A172 (cell line): ENCODE measurements at regions not wholly inside any gene's neighbourhood (a gene's known extent, or its start where the extent isn't known, plus 50 kb on each side); places are given as distances from the start of the nearest gene placed in this dataset.

Experiments
- DNase-seq: peaks from one replicate; pipeline ENCODE4 v3.0.0-alpha.2; 2015; ENCODE audit warnings: low spot score

DNA sequence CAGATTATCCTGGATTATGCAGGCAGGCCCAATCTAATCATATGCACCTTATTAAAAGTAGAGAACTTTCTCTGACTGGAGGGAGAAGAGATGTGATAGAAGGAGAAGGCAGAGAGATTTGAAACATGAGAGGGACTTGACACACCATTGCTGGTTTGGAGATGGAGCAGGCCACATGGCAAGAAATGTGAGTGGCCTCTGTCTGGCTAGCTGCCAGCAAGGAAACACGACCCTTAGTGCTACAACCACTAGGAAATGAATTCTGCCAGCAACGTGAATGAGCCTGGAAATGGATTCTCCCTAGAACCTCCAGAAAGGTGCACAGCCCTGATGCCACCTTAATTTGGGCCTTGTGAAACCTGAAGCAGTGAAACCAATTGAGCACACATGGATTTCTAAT is 79.5 kb upstream of the MBNL3 start:
- no peak for DNase-seq

DNA sequence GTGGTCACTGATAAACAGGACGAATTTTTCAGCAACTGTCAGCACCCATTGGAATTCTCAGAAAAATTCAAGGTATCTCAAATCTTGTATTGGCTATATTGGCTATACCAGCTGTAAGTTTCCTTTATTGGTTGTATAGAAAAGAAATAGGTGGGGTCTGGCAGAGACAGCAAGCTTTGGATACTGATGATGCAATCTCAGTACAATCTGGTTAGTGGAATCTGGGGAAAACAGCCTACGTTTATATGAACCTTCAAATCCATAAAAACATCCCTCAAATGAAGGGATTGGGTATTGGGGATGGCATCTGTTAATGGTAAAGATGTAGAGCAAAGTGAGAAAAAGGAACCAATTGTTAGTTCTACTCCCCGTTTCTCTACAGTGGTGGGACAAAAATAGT is 76.4 kb upstream of the MBNL3 start:
- DNase-seq, result no peak

DNA sequence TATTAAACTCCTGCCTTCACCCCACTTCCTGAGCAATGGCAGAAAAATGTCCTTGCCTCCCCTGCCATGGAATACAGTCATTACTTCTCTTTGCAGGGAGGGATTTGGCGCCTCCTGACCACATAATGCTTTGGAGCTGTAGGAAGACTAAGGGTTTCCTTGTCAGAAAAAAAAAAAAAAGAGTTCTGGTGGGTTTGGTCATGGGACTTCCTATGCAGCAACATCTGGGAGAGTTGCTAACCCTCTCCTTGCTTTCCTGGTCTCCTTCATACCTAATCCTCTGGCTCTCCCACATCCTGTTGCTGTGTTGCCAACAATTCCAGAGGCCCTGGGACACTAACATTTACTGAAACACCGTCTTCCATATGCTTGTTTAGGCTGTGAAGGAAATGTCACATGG is 75.1 kb upstream of the MBNL3 start:
- peak; percentile 0 for DNase-seq

DNA sequence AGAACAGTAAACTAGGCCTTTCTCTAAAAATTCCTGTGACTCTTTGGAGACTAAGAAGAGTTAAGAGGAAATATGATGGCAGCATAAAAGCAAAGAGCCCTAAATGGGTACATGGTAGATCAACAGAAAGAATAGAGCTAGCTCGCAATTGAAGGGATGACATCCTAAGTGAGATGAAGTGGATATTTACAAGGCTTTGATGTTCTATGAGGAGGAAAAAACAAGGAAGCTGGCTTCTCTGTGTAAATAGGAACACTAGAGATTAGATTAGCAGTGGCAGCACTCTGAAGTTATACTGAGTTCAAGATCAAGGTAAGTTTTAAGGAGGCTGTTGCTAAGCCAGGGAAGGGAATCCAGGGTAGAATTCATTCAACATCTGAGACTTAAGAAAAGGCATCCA is 73.1 kb upstream of the MBNL3 start:
- DNase-seq, result no peak

DNA sequence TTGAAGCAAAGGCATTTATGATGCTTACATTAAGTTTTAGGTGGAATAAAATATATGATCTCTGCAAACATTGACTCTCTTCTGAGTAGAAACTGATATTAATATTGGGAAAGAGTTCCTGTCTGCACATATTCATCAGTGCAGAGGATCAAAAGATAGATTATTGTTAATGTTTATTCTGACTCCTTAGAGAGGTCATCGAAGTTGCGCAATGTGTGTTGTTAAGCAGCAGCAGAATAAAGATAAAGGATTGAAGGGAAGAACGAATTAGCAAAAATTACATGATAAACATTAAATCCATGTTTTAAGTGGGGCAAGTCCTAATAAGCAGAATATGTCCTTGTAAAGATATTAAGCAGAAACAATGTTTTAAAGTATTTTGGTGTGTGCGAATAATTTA is 72.6 kb upstream of the MBNL3 start:
- DNase-seq, result no peak

DNA sequence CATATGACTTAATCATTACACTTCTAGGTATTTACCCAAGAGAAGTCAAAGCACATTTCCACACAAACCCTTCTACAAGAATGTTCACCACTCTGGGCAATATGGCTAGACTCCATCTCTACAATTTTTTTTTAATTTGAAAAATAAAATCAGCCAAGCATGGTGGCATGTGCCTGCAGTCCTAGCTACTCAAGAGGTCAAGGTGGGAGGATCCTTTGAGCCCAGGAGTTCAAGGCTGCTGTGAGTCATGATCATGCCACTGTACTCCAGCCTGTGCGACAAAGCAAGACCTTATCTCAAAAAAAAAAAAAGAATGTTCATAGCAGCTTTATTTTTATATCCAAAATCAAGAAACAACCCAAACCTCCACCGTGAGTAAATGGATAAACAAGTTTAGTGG is 70.3 kb upstream of the MBNL3 start:
- DNase-seq, result no peak

DNA sequence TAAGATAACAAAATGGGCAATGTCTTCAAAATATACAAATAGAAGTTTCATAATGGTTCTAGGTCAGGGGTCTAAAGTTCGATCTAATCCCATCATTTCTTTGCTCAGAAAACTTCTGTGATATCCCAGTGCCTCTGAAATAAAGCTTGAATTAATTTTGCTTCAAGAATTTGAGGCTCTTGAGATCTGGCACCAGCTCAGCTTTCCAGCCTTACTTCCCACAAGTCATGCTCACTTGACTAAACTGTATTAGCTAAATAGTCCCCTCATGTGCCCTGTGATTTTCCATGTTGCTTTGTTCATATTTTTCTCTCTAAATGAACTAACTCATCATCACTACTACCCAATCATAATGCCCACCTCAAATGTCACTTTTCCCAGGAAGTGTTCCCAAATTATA is 50.8 kb upstream of the MBNL3 start:
- no peak for DNase-seq
